ENCODE measurements at regions not wholly inside any gene's neighbourhood (a gene's known extent, or its start where the extent isn't known, plus 50 kb on each side); places are given as distances from the start of the nearest gene placed in this dataset.

- Histone ChIP-seq H3K27ac (ENCODE audit: extremely low read length, insufficient read depth, low read length) (no peak overlapping the region), H3K4me2 (ENCODE audit: low read depth, low read length) (peak overlapping the region; percentile 58), H3K36me3 (replicated peaks in 1 of 2; ENCODE audit: control insufficient read depth in 1 of 2, insufficient read depth in 2 of 2, low read length in 2 of 2) (no peaks in the 10 kb centered on the region), H3K4me3 (replicated peaks in 1 of 3; ENCODE audit: insufficient read depth in 1 of 3, low read depth in 2 of 3, low read length in 3 of 3) (no peak overlapping the region; a peak in 1 of 6 replicates), H3K79me2 (ENCODE audit: insufficient read depth, low read length) (no peaks in the 10 kb centered on the region), H3K27me3 (ENCODE audit: control insufficient read depth in 1 of 2, insufficient read depth in 2 of 2, low read length in 2 of 2) (no peaks in the 10 kb centered on the region), H4K20me1 (ENCODE audit: insufficient read depth, low read length) (no peaks in the 10 kb centered on the region), H3K9ac (ENCODE audit: insufficient read depth, low read depth, low read length) (no peak overlapping the region), H2AFZ (ENCODE audit: low read length) (peak overlapping the region; percentile 21), H3K9me3 (ENCODE audit: low read length) (no peaks in the 10 kb centered on the region), H3K4me1 (ENCODE audit: insufficient read depth, low read length) (peaks cover 27% of the 10 kb centered on the region)
- WGBS (ENCODE audit: low lambda C conversion rate) = 0% methylated on average over 2 of the region's 2 CpGs
- FAIRE-seq = peak; percentile 60
- in situ Hi-C loops (cut with HindIII; ENCODE audit: extremely low pct_ligation_motif_present, low pct_unique_long_range_greater_than_20kb) = no loop called here
- ATAC-seq = peak; percentile 100
- DNase-seq (ENCODE audit: low spot score) = peak; percentile 67
- intact Hi-C loops (cut with micrococcal nuclease; ENCODE audit: unreplicated experiment) = no loop called here
- no TSS peak for BruUV-seq (replicated peaks)
- ChIA-PET CTCF (ENCODE audit: low intra/inter-chr PET ratio, low total read pairs) (no interaction called here), POLR2A (no interaction called here)
- TF ChIP-seq PCBP2 (optimal IDR thresholded peaks at IDR 0.05; ENCODE audit: low read depth, low read length, poor library complexity, severe bottlenecking) = no peak
- no peak for TF ChIP-seq ZNF430 (CRISPR knock-in tag; IDR thresholded peaks at IDR 0.05)
- TF ChIP-seq ZFAT (CRISPR knock-in tag; conservative IDR thresholded peaks at IDR 0.05) = no peak
- no peak for TF ChIP-seq BCL3 (CRISPR knock-in tag; IDR thresholded peaks at IDR 0.05)
- no peak for TF ChIP-seq ZNF281 (CRISPR knock-in tag; IDR thresholded peaks at IDR 0.05; ENCODE audit: borderline replicate concordance)
- 0 out of 2 replicates have a peak, but pooled peaks have one; percentile 31 for TF ChIP-seq SPEN (CRISPR knock-in tag; IDR thresholded peaks at IDR 0.05; ENCODE audit: low read depth)
- no peak for TF ChIP-seq AFF4 (CRISPR knock-in tag; IDR thresholded peaks at IDR 0.05)
- TF ChIP-seq GLI4 (CRISPR knock-in tag; IDR thresholded peaks at IDR 0.05; ENCODE audit: borderline replicate concordance) = no peak
- no peak for TF ChIP-seq CSRNP2 (CRISPR knock-in tag; conservative IDR thresholded peaks at IDR 0.05; ENCODE audit: low read depth)
- TF ChIP-seq FOXA3 (CRISPR knock-in tag; IDR thresholded peaks at IDR 0.05) = peak; percentile 85
- peak; percentile 74; the same call in 1 of the 2 replicates for TF ChIP-seq ZNF7 (CRISPR knock-in tag; IDR thresholded peaks at IDR 0.05)
- TF ChIP-seq ZBTB46 (CRISPR knock-in tag; IDR thresholded peaks at IDR 0.05; ENCODE audit: borderline replicate concordance) = no peak
- TF ChIP-seq ZNF724P (CRISPR knock-in tag; IDR thresholded peaks at IDR 0.05; ENCODE audit: borderline replicate concordance) = no peak
These were observed 222.8 kb downstream of the FAM170A start for GRCh38 chr5:119852140-119852539.

All from HepG2 (cell line).